DND-41 (cell line): ENCODE measurements at regions not wholly inside any gene's neighbourhood (a gene's known extent, or its start where the extent isn't known, plus 50 kb on each side); places are given as distances from the start of the nearest gene placed in this dataset.

Source experiments
- EZH2 ChIP-seq: IDR thresholded peaks from 3 replicates; pipeline ENCODE4 v1.6.1; 2012; ENCODE audit warnings: borderline replicate concordance, low read depth, mild to moderate bottlenecking, moderate library complexity, low read length, inconsistent platforms; ENCODE audit not compliant: severe bottlenecking
- TF ChIP-seq, protein P1 (sequence below): IDR thresholded peaks from 2 replicates; pipeline ENCODE4 v1.5.1; 2012; ENCODE audit warnings: borderline replicate concordance, low read length, moderate library complexity, mild to moderate bottlenecking; ENCODE audit not compliant: poor library complexity, severe bottlenecking; ENCODE audit errors: extremely low read depth

GRCh38 chr20:53764415-53764800, 170.8 kb upstream of the ZNF217 start:
- TF ChIP-seq EZH2 = no peak
- TF ChIP-seq, protein P1, sequence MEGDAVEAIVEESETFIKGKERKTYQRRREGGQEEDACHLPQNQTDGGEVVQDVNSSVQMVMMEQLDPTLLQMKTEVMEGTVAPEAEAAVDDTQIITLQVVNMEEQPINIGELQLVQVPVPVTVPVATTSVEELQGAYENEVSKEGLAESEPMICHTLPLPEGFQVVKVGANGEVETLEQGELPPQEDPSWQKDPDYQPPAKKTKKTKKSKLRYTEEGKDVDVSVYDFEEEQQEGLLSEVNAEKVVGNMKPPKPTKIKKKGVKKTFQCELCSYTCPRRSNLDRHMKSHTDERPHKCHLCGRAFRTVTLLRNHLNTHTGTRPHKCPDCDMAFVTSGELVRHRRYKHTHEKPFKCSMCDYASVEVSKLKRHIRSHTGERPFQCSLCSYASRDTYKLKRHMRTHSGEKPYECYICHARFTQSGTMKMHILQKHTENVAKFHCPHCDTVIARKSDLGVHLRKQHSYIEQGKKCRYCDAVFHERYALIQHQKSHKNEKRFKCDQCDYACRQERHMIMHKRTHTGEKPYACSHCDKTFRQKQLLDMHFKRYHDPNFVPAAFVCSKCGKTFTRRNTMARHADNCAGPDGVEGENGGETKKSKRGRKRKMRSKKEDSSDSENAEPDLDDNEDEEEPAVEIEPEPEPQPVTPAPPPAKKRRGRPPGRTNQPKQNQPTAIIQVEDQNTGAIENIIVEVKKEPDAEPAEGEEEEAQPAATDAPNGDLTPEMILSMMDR = no peak
